ENCODE measurements at regions not wholly inside any gene's neighbourhood (a gene's known extent, or its start where the extent isn't known, plus 50 kb on each side); places are given as distances from the start of the nearest gene placed in this dataset.

- TF ChIP-seq FOSL1 (CRISPR knock-in tag; IDR thresholded peaks at IDR 0.05; ENCODE audit: borderline replicate concordance) (no peak), CREB3 (CRISPR knock-in tag; IDR thresholded peaks at IDR 0.05) (no peak), MXI1 (IDR thresholded peaks at IDR 0.05; ENCODE audit: borderline replicate concordance, low read depth, low read length) (no peak), CTCF (CRISPR knock-in tag; IDR thresholded peaks at IDR 0.05) (no peak), ZNF878 (CRISPR knock-in tag; IDR thresholded peaks at IDR 0.05) (no peak), ZNF710 (CRISPR knock-in tag; IDR thresholded peaks at IDR 0.05; ENCODE audit: borderline replicate concordance) (no peak), ZZZ3 (CRISPR knock-in tag; IDR thresholded peaks at IDR 0.05; ENCODE audit: borderline replicate concordance) (no peak), POLR2A (IDR thresholded peaks at IDR 0.05; ENCODE audit: insufficient read depth in 1 of 2, low read depth in 2 of 2, low read length in 2 of 2) (no peak), HDAC6 (IDR thresholded peaks at IDR 0.05; ENCODE audit: low read depth, low read length) (no peak), FOSL2 (CRISPR knock-in tag; IDR thresholded peaks at IDR 0.05) (no peak), KDM5B (CRISPR knock-in tag; IDR thresholded peaks at IDR 0.05; ENCODE audit: borderline replicate concordance) (no peak), ZBTB33 (CRISPR knock-in tag; IDR thresholded peaks at IDR 0.05) (no peak)
Observed at GRCh38 chr18:78666666-78667335, 312.8 kb upstream of the SALL3 start.

All from HepG2 (cell line).